Gastrocnemius medialis (tissue), 4 donors: ENCODE measurements at regions not wholly inside any gene's neighbourhood (a gene's known extent, or its start where the extent isn't known, plus 50 kb on each side); places are given as distances from the start of the nearest gene placed in this dataset.

Source experiments
- POLR2A ChIP-seq, 2 donors: fragments of 450-650 bp; IDR thresholded peaks; one replicate each; pipeline ENCODE4 v1.6.1; 2017; ENCODE audit warnings: antibody characterized with exemption in 2 of 2, mild to moderate bottlenecking in 2 of 2, moderate library complexity in 2 of 2
- TF ChIP-seq, protein P1 (sequence below), 5 experiments: fragments of 450-650 bp in 3 of 5; fragments of 200-600 bp in 2 of 5; sonication (generic) in 2 of 5; IDR thresholded peaks in 4 of 5; conservative IDR thresholded peaks in 1 of 5; 1 replicate in 4 of 5; 2 replicates in 1 of 5; pipeline ENCODE4 v1.5.1; 2016 to 2019; ENCODE audit warnings: antibody characterized with exemption in 5 of 5, mild to moderate bottlenecking in 3 of 5, moderate library complexity in 3 of 5

DNA sequence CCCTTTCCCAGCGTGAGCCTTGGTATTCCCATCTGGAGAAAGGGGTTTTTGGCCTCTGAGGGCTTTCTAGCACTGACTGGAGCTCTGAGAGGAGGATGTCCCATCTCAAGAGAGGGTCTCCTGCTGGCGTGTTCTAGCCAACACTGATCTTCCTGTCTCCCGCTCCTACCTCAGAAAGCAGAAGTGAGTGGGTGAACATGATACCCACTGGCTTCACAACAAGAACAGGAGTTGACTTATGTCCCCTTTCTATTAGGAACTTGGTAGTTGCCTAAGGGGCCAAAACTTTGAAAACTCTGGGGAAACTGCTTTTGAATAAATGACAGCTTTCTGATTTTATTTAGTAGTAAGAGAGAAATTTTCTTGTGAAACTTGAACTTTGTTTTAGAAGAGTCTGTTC lies 113.1 kb upstream of the ADCY1 start:
- TF ChIP-seq, protein P1, sequence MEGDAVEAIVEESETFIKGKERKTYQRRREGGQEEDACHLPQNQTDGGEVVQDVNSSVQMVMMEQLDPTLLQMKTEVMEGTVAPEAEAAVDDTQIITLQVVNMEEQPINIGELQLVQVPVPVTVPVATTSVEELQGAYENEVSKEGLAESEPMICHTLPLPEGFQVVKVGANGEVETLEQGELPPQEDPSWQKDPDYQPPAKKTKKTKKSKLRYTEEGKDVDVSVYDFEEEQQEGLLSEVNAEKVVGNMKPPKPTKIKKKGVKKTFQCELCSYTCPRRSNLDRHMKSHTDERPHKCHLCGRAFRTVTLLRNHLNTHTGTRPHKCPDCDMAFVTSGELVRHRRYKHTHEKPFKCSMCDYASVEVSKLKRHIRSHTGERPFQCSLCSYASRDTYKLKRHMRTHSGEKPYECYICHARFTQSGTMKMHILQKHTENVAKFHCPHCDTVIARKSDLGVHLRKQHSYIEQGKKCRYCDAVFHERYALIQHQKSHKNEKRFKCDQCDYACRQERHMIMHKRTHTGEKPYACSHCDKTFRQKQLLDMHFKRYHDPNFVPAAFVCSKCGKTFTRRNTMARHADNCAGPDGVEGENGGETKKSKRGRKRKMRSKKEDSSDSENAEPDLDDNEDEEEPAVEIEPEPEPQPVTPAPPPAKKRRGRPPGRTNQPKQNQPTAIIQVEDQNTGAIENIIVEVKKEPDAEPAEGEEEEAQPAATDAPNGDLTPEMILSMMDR (IDR thresholded peaks at IDR 0.05 in 4 of 5, conservative IDR thresholded peaks at IDR 0.05 in 1 of 5), result no peak
- no peak for TF ChIP-seq POLR2A (IDR thresholded peaks at IDR 0.05)
